OCI-LY7 (cell line): ENCODE measurements at regions not wholly inside any gene's neighbourhood (a gene's known extent, or its start where the extent isn't known, plus 50 kb on each side); places are given as distances from the start of the nearest gene placed in this dataset.

ENCODE experiments used
- BruUV-seq: library from RNA; stranded (reverse); fragments of 400-500 nt; replicated peaks from 2 replicates; lab custom pipeline; 2021; lab: Mats Ljungman, UMichigan
- CTCF ChIA-PET: fragments of 300-600 bp; sonication (Branson Sonifier 250); formaldehyde crosslinking; loops from one replicate; lab custom pipeline; 2022; ENCODE audit warnings: antibody characterized with exemption; ENCODE audit not compliant: unreplicated experiment; lab: Charles Lee
- POLR2A ChIA-PET: fragments of 300-600 bp; sonication (Branson Sonifier 250); formaldehyde crosslinking; loops from one replicate; lab custom pipeline; 2022; ENCODE audit warnings: antibody characterized with exemption; lab: Charles Lee
- DNase-seq: peaks from one replicate; pipeline ENCODE4 v3.0.0-alpha.2; 2015; ENCODE audit warnings: low spot score
- H2AFZ ChIP-seq: fragments of 200-600 bp; sonication (generic), shearing (Covaris generic); 2 replicates; pipeline ENCODE4 v1.6.1; 2014; ENCODE audit warnings: mild to moderate bottlenecking, antibody characterized with exemption, low read length, moderate library complexity
- H3K27ac ChIP-seq: fragments of 200-600 bp; sonication (generic); 2 replicates; pipeline ENCODE4 v1.5.1; 2014; ENCODE audit warnings: mixed run types, low read depth, mild to moderate bottlenecking, moderate library complexity, low read length, inconsistent platforms; ENCODE audit not compliant: poor library complexity, severe bottlenecking
- H3K36me3 ChIP-seq: fragments of 200-600 bp; sonication (generic); 2 replicates; pipeline ENCODE4 v1.6.1; 2014; ENCODE audit warnings: mild to moderate bottlenecking, antibody characterized with exemption, low read length, moderate library complexity, mixed read lengths; ENCODE audit not compliant: insufficient read depth
- H3K4me1 ChIP-seq: fragments of 200-600 bp; sonication (generic); 2 replicates; pipeline ENCODE4 v1.5.1; 2014; ENCODE audit warnings: mild to moderate bottlenecking, low read length; ENCODE audit not compliant: insufficient read depth, poor library complexity, severe bottlenecking
- H3K4me2 ChIP-seq: fragments of 200-600 bp; sonication (generic); 2 replicates; pipeline ENCODE4 v1.6.1; 2014; ENCODE audit warnings: mild to moderate bottlenecking, low read length
- H3K4me3 ChIP-seq: fragments of 200-600 bp; sonication (generic); 2 replicates; pipeline ENCODE4 v1.5.1; 2014; ENCODE audit warnings: mild to moderate bottlenecking, low read depth, low read length; ENCODE audit not compliant: poor library complexity, severe bottlenecking
- H3K79me2 ChIP-seq: fragments of 200-600 bp; sonication (generic); 2 replicates; pipeline ENCODE4 v1.6.1; 2016; ENCODE audit warnings: low read depth, mild to moderate bottlenecking, low read length, moderate library complexity, mixed read lengths; ENCODE audit not compliant: insufficient read depth
- H3K9me2 ChIP-seq: fragments of 200-600 bp; sonication (generic); 2 replicates; pipeline ENCODE4 v1.6.1; 2016; ENCODE audit warnings: mild to moderate bottlenecking, low read length, mixed read lengths; ENCODE audit not compliant: insufficient read depth
- H3K9me3 ChIP-seq: fragments of 200-600 bp; sonication (generic); 2 replicates; pipeline ENCODE4 v1.6.1; 2014; ENCODE audit warnings: mild to moderate bottlenecking, mixed run types, low read length, mixed read lengths
- H4K20me1 ChIP-seq: fragments of 200-600 bp; sonication (generic); 2 replicates; pipeline ENCODE4 v1.6.1; 2014; ENCODE audit warnings: mild to moderate bottlenecking, antibody characterized with exemption, low read length, moderate library complexity, mixed read lengths; ENCODE audit not compliant: insufficient read depth
- CTCF ChIP-seq: fragments of 200-600 bp; sonication (generic); conservative IDR thresholded peaks from 2 replicates; pipeline ENCODE4 v1.5.1; 2014; ENCODE audit warnings: mild to moderate bottlenecking, antibody characterized with exemption, low read length, moderate library complexity, mixed read lengths
- EZH2phosphoT487 ChIP-seq: fragments of 200-600 bp; sonication (generic); IDR thresholded peaks from 2 replicates; pipeline ENCODE4 v1.6.1; 2018; ENCODE audit warnings: low read depth, borderline replicate concordance, mild to moderate bottlenecking, mixed run types, antibody characterized with exemption, low read length, moderate library complexity, mixed read lengths
- intact Hi-C: fragments of 100-400 bp; cut with micrococcal nuclease; formaldehyde crosslinking; loops from one replicate; pipeline ENCODE4 v1.10.0; 2022; ENCODE audit not compliant: unreplicated experiment

GRCh38 chrX:9162698-9163097 lies 128.8 kb upstream of the FAM9B start:
- CTCF ChIA-PET, result no interaction called here

GRCh38 chrX:9163214-9163709 lies 129.3 kb upstream of the FAM9B start:
- Histone ChIP-seq H3K4me3 (no peak overlapping the region), H3K9me2 (no peaks in the 10 kb centered on the region), H3K4me1 (no peaks in the 10 kb centered on the region), H3K9me3 (no peaks in the 10 kb centered on the region), H3K27ac (no peak overlapping the region), H3K36me3 (no peaks in the 10 kb centered on the region), H3K79me2 (no peaks in the 10 kb centered on the region), H4K20me1 (no peaks in the 10 kb centered on the region), H2AFZ (no peak overlapping the region), H3K4me2 (peak overlapping the region; percentile 12; the same call in 1 of the 2 replicates)
- ChIA-PET POLR2A (no interaction called here), CTCF (no interaction called here)
- TF ChIP-seq CTCF (no peak), EZH2phosphoT487 (no peak)
- BruUV-seq, result no TSS peak
- intact Hi-C loops, result no loop called here
- no peak for DNase-seq

More at GRCh38 chrX:9162698-9163097, 128.8 kb upstream of the FAM9B start:
- POLR2A ChIA-PET, result no interaction called here
- Histone ChIP-seq H3K79me2 (no peaks in the 10 kb centered on the region), H3K4me2 (no peak overlapping the region), H3K9me2 (no peaks in the 10 kb centered on the region), H4K20me1 (no peaks in the 10 kb centered on the region), H2AFZ (no peak overlapping the region), H3K9me3 (no peaks in the 10 kb centered on the region), H3K27ac (no peak overlapping the region), H3K36me3 (no peaks in the 10 kb centered on the region), H3K4me1 (no peaks in the 10 kb centered on the region), H3K4me3 (no peak overlapping the region)
- TF ChIP-seq EZH2phosphoT487 (no peak), CTCF (no peak)
- no TSS peak for BruUV-seq
- no peak for DNase-seq
- intact Hi-C loops, result no loop called here

DNA sequence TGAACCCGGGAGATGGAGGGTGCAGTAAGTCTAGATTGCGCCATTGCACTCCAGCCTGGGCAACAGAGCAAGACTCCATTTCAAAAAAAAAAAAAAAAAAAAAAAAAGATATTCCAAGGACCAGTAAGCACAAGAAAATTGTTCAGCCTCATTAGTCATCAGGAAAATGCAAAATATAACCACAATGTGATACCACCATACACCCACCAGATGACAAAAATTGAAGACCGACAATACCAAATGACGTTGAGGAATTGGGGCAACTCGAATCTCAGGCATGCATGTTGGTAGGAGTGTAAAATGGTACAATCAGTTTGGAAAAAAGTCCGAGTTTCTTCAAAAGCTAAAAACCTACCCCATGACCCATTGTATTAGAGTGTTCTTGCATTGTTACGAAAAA lies 130.2 kb upstream of the FAM9B start:
- TF ChIP-seq EZH2phosphoT487 (no peak), CTCF (no peak)
- Histone ChIP-seq H3K79me2 (no peaks in the 10 kb centered on the region), H3K27ac (no peak overlapping the region), H3K9me3 (no peaks in the 10 kb centered on the region), H3K4me2 (no peak overlapping the region), H3K4me1 (no peaks in the 10 kb centered on the region), H2AFZ (no peak overlapping the region), H3K4me3 (no peak overlapping the region), H3K36me3 (no peaks in the 10 kb centered on the region), H3K9me2 (no peaks in the 10 kb centered on the region), H4K20me1 (no peaks in the 10 kb centered on the region)
- ChIA-PET POLR2A (interaction anchor here (0.5 kb wide), 1 partner anchor 286 kb away, joined by 10 read pairs; no protein-coding TSS in a partner anchor), CTCF (no interaction called here)
- intact Hi-C loops, result no loop called here
- no TSS peak for BruUV-seq
- DNase-seq, result no peak
